ENCODE measurements at regions not wholly inside any gene's neighbourhood (a gene's known extent, or its start where the extent isn't known, plus 50 kb on each side); places are given as distances from the start of the nearest gene placed in this dataset.

DNA sequence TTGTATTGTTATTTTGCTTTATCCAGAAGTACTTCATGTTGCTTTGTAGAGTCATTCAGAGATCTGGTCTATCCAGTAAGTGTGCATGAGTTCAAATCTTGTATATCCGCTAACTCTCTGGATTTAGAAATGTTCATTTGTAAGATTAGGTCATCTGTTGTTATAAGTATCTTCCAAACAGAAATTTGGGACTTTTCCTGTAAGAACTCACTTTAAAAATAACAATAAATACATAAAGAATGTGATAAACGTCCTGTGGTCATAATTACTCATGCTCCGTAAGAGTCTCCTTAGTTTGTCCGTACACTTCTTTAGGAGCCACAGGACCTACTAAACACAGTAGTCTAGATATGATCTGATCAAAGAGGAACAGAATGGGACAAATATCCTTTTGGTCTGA, 699.9 kb upstream of the SLC8A1 start:
- no peaks in the 10 kb centered on the region for H3K4me1 ChIP-seq (ENCODE audit: insufficient read depth, low read length, poor library complexity, severe bottlenecking)
- no peak for TF ChIP-seq EZH2 (IDR thresholded peaks at IDR 0.05; ENCODE audit: borderline replicate concordance, low read depth, low read length, poor library complexity, severe bottlenecking)
- TF ChIP-seq, protein P1, sequence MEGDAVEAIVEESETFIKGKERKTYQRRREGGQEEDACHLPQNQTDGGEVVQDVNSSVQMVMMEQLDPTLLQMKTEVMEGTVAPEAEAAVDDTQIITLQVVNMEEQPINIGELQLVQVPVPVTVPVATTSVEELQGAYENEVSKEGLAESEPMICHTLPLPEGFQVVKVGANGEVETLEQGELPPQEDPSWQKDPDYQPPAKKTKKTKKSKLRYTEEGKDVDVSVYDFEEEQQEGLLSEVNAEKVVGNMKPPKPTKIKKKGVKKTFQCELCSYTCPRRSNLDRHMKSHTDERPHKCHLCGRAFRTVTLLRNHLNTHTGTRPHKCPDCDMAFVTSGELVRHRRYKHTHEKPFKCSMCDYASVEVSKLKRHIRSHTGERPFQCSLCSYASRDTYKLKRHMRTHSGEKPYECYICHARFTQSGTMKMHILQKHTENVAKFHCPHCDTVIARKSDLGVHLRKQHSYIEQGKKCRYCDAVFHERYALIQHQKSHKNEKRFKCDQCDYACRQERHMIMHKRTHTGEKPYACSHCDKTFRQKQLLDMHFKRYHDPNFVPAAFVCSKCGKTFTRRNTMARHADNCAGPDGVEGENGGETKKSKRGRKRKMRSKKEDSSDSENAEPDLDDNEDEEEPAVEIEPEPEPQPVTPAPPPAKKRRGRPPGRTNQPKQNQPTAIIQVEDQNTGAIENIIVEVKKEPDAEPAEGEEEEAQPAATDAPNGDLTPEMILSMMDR (conservative IDR thresholded peaks at IDR 0.05; ENCODE audit: low read depth, low read length): no peak
- ChIA-PET POLR2A (ENCODE audit: low non-redundant PET) (no interaction called here), CTCF (no interaction called here)
- no peaks in the 10 kb centered on the region for H3K36me3 ChIP-seq (ENCODE audit: insufficient read depth, low read length, poor library complexity, severe bottlenecking)
- no peaks in the 10 kb centered on the region for H3K9me3 ChIP-seq (ENCODE audit: low read depth, low read length, poor library complexity, severe bottlenecking)
- DNase-seq (ENCODE audit: low spot score): no peak
- no TSS peak for BruUV-seq (replicated peaks)
- no peak overlapping the region for H3K27ac ChIP-seq (ENCODE audit: low read depth, low read length, poor library complexity, severe bottlenecking)
- H3K4me3 ChIP-seq (ENCODE audit: low read depth, low read length, poor library complexity, severe bottlenecking): no peak overlapping the region
- no peaks in the 10 kb centered on the region for H3K27me3 ChIP-seq (replicated peaks; ENCODE audit: insufficient read depth, low read depth, low read length, poor library complexity)
- intact Hi-C loops (cut with micrococcal nuclease; ENCODE audit: unreplicated experiment): no loop called here

DNA sequence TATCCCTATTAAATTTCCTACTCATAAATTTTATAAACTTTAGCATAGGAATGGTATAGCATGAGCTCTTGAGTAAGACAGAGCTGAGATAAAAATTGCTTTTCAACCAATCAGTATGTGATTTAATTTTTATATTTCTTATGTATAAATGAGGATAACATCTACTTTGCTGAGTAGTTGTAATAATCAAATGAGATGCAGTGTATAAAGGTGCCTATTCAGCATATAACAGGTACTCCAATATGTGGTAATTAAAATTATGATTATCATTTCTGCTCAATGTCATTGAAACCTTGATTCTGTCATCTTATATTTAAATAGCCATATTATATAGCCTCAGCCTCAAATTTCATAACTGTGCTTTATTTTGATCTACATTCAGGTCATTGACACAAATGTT, 700.4 kb upstream of the SLC8A1 start:
- no peaks in the 10 kb centered on the region for H3K27me3 ChIP-seq (replicated peaks; ENCODE audit: insufficient read depth, low read depth, low read length, poor library complexity)
- BruUV-seq (replicated peaks): no TSS peak
- H3K9me3 ChIP-seq (ENCODE audit: low read depth, low read length, poor library complexity, severe bottlenecking): no peaks in the 10 kb centered on the region
- H3K27ac ChIP-seq (ENCODE audit: low read depth, low read length, poor library complexity, severe bottlenecking): no peak overlapping the region
- H3K4me3 ChIP-seq (ENCODE audit: low read depth, low read length, poor library complexity, severe bottlenecking): no peak overlapping the region
- ChIA-PET CTCF (no interaction called here), POLR2A (ENCODE audit: low non-redundant PET) (no interaction called here)
- DNase-seq (ENCODE audit: low spot score): no peak
- no peaks in the 10 kb centered on the region for H3K36me3 ChIP-seq (ENCODE audit: insufficient read depth, low read length, poor library complexity, severe bottlenecking)
- no peak for TF ChIP-seq EZH2 (IDR thresholded peaks at IDR 0.05; ENCODE audit: borderline replicate concordance, low read depth, low read length, poor library complexity, severe bottlenecking)
- TF ChIP-seq, protein P1 (conservative IDR thresholded peaks at IDR 0.05; ENCODE audit: low read depth, low read length): no peak
- intact Hi-C loops (cut with micrococcal nuclease; ENCODE audit: unreplicated experiment): no loop called here
- H3K4me1 ChIP-seq (ENCODE audit: insufficient read depth, low read length, poor library complexity, severe bottlenecking): no peaks in the 10 kb centered on the region

- TF ChIP-seq, protein P1 (conservative IDR thresholded peaks at IDR 0.05; ENCODE audit: low read depth, low read length): no peak
- no peak for TF ChIP-seq EZH2 (IDR thresholded peaks at IDR 0.05; ENCODE audit: borderline replicate concordance, low read depth, low read length, poor library complexity, severe bottlenecking)
- intact Hi-C loops (cut with micrococcal nuclease; ENCODE audit: unreplicated experiment): no loop called here
- no TSS peak for BruUV-seq (replicated peaks)
- POLR2A ChIA-PET (ENCODE audit: low non-redundant PET): no interaction called here
- Histone ChIP-seq H3K4me3 (ENCODE audit: low read depth, low read length, poor library complexity, severe bottlenecking) (no peak overlapping the region), H3K4me1 (ENCODE audit: insufficient read depth, low read length, poor library complexity, severe bottlenecking) (no peaks in the 10 kb centered on the region), H3K36me3 (ENCODE audit: insufficient read depth, low read length, poor library complexity, severe bottlenecking) (no peaks in the 10 kb centered on the region), H3K9me3 (ENCODE audit: low read depth, low read length, poor library complexity, severe bottlenecking) (no peaks in the 10 kb centered on the region), H3K27ac (ENCODE audit: low read depth, low read length, poor library complexity, severe bottlenecking) (no peak overlapping the region), H3K27me3 (replicated peaks; ENCODE audit: insufficient read depth, low read depth, low read length, poor library complexity) (no peaks in the 10 kb centered on the region)
- CTCF ChIA-PET: no interaction called here
- DNase-seq (ENCODE audit: low spot score): no peak
Observed at GRCh38 chr2:41160439-41160838, 708.5 kb upstream of the SLC8A1 start.

All from A673 (cell line).